ENCODE measurements at regions not wholly inside any gene's neighbourhood (a gene's known extent, or its start where the extent isn't known, plus 50 kb on each side); places are given as distances from the start of the nearest gene placed in this dataset.
"Not testable (repeated sequence)": the region's sequence is repeated elsewhere in the genome, so short reads cannot be mapped to it uniquely, and the experiment has no call there.

- no TSS peak for BruUV-seq (replicated peaks)
- Histone ChIP-seq H3K9me3 (ENCODE audit: low read depth, low read length, poor library complexity, severe bottlenecking) (no peaks in the 10 kb centered on the region), H3K4me3 (ENCODE audit: low read depth, low read length, poor library complexity, severe bottlenecking) (no peak overlapping the region), H3K27me3 (replicated peaks; ENCODE audit: insufficient read depth, low read depth, low read length, poor library complexity) (no peaks in the 10 kb centered on the region), H3K27ac (ENCODE audit: low read depth, low read length, poor library complexity, severe bottlenecking) (no peak overlapping the region), H3K36me3 (ENCODE audit: insufficient read depth, low read length, poor library complexity, severe bottlenecking) (no peaks in the 10 kb centered on the region), H3K4me1 (ENCODE audit: insufficient read depth, low read length, poor library complexity, severe bottlenecking) (no peaks in the 10 kb centered on the region)
- DNase-seq (ENCODE audit: low spot score), result no peak
- TF ChIP-seq CTCF (conservative IDR thresholded peaks at IDR 0.05; ENCODE audit: low read depth, low read length) (no peak), EZH2 (IDR thresholded peaks at IDR 0.05; ENCODE audit: borderline replicate concordance, low read depth, low read length, poor library complexity, severe bottlenecking) (no peak)
- POLR2A ChIA-PET (ENCODE audit: low non-redundant PET), result no interaction called here
- intact Hi-C loops (cut with micrococcal nuclease; ENCODE audit: unreplicated experiment), result no loop called here
- CTCF ChIA-PET, result no interaction called here
Measured at GRCh38 chr5:21398511-21398910, 1410.5 kb upstream of the CDH18 start.

GRCh38 chr5:21397693-21398092, 1409.7 kb upstream of the CDH18 start:
- CTCF ChIA-PET, result no interaction called here
- BruUV-seq (replicated peaks), result no TSS peak
- H3K9me3 ChIP-seq (ENCODE audit: low read depth, low read length, poor library complexity, severe bottlenecking), result no peaks in the 10 kb centered on the region

GRCh38 chr5:21391506-21391905, 1403.5 kb upstream of the CDH18 start:
- peak; percentile 74 for DNase-seq (ENCODE audit: low spot score)
- Histone ChIP-seq H3K27ac (ENCODE audit: low read depth, low read length, poor library complexity, severe bottlenecking) (no peak overlapping the region), H3K4me3 (ENCODE audit: low read depth, low read length, poor library complexity, severe bottlenecking) (no peak overlapping the region), H3K9me3 (ENCODE audit: low read depth, low read length, poor library complexity, severe bottlenecking) (no peaks in the 10 kb centered on the region), H3K4me1 (ENCODE audit: insufficient read depth, low read length, poor library complexity, severe bottlenecking) (no peaks in the 10 kb centered on the region), H3K27me3 (replicated peaks; ENCODE audit: insufficient read depth, low read depth, low read length, poor library complexity) (no peaks in the 10 kb centered on the region), H3K36me3 (ENCODE audit: insufficient read depth, low read length, poor library complexity, severe bottlenecking) (no peaks in the 10 kb centered on the region)
- CTCF ChIA-PET, result no interaction called here
- POLR2A ChIA-PET (ENCODE audit: low non-redundant PET), result no interaction called here
- intact Hi-C loops (cut with micrococcal nuclease; ENCODE audit: unreplicated experiment), result no loop called here
- no peak for TF ChIP-seq EZH2 (IDR thresholded peaks at IDR 0.05; ENCODE audit: borderline replicate concordance, low read depth, low read length, poor library complexity, severe bottlenecking)
- no peak for TF ChIP-seq CTCF (conservative IDR thresholded peaks at IDR 0.05; ENCODE audit: low read depth, low read length)
- BruUV-seq (replicated peaks), result no TSS peak

More at GRCh38 chr5:21397693-21398092, 1409.7 kb upstream of the CDH18 start:
- no peak for DNase-seq (ENCODE audit: low spot score)
- POLR2A ChIA-PET (ENCODE audit: low non-redundant PET), result no interaction called here
- intact Hi-C loops (cut with micrococcal nuclease; ENCODE audit: unreplicated experiment), result no loop called here
- Histone ChIP-seq H3K27me3 (replicated peaks; ENCODE audit: insufficient read depth, low read depth, low read length, poor library complexity) (no peaks in the 10 kb centered on the region), H3K27ac (ENCODE audit: low read depth, low read length, poor library complexity, severe bottlenecking) (no peak overlapping the region), H3K4me1 (ENCODE audit: insufficient read depth, low read length, poor library complexity, severe bottlenecking) (no peaks in the 10 kb centered on the region), H3K36me3 (ENCODE audit: insufficient read depth, low read length, poor library complexity, severe bottlenecking) (no peaks in the 10 kb centered on the region), H3K4me3 (ENCODE audit: low read depth, low read length, poor library complexity, severe bottlenecking) (no peak overlapping the region)
- TF ChIP-seq EZH2 (IDR thresholded peaks at IDR 0.05; ENCODE audit: borderline replicate concordance, low read depth, low read length, poor library complexity, severe bottlenecking) (no peak), CTCF (conservative IDR thresholded peaks at IDR 0.05; ENCODE audit: low read depth, low read length) (no peak)

GRCh38 chr5:21360754-21361153, 1372.8 kb upstream of the CDH18 start:
- DNase-seq (ENCODE audit: low spot score); BruUV-seq (replicated peaks); H3K4me1 ChIP-seq (ENCODE audit: insufficient read depth, low read length, poor library complexity, severe bottlenecking); CTCF ChIA-PET; H3K4me3 ChIP-seq (ENCODE audit: low read depth, low read length, poor library complexity, severe bottlenecking); POLR2A ChIA-PET (ENCODE audit: low non-redundant PET); intact Hi-C loops (cut with micrococcal nuclease; ENCODE audit: unreplicated experiment); H3K9me3 ChIP-seq (ENCODE audit: low read depth, low read length, poor library complexity, severe bottlenecking); H3K27me3 ChIP-seq (replicated peaks; ENCODE audit: insufficient read depth, low read depth, low read length, poor library complexity); H3K36me3 ChIP-seq (ENCODE audit: insufficient read depth, low read length, poor library complexity, severe bottlenecking); H3K27ac ChIP-seq (ENCODE audit: low read depth, low read length, poor library complexity, severe bottlenecking): not testable (repeated sequence)

- BruUV-seq (replicated peaks); CTCF ChIA-PET; POLR2A ChIA-PET (ENCODE audit: low non-redundant PET); H3K4me1 ChIP-seq (ENCODE audit: insufficient read depth, low read length, poor library complexity, severe bottlenecking); H3K36me3 ChIP-seq (ENCODE audit: insufficient read depth, low read length, poor library complexity, severe bottlenecking); H3K27me3 ChIP-seq (replicated peaks; ENCODE audit: insufficient read depth, low read depth, low read length, poor library complexity); H3K4me3 ChIP-seq (ENCODE audit: low read depth, low read length, poor library complexity, severe bottlenecking); H3K9me3 ChIP-seq (ENCODE audit: low read depth, low read length, poor library complexity, severe bottlenecking); H3K27ac ChIP-seq (ENCODE audit: low read depth, low read length, poor library complexity, severe bottlenecking); intact Hi-C loops (cut with micrococcal nuclease; ENCODE audit: unreplicated experiment): not testable (repeated sequence)
- DNase-seq (ENCODE audit: low spot score), result peak; percentile 19
Measured at GRCh38 chr5:21341948-21342261, 1353.9 kb upstream of the CDH18 start.

Data from A673 (cell line).